ENCODE measurements at regions not wholly inside any gene's neighbourhood (a gene's known extent, or its start where the extent isn't known, plus 50 kb on each side); places are given as distances from the start of the nearest gene placed in this dataset.

GRCh38 chr3:106336619-106337018 is 467.8 kb upstream of the CBLB start:
- TF ChIP-seq CTCF (IDR thresholded peaks at IDR 0.05) (no peak), POLR2A (IDR thresholded peaks at IDR 0.05) (no peak)

Measured in Peyer's patch (tissue), 4 donors.